HL-60 (cell line): ENCODE measurements at regions not wholly inside any gene's neighbourhood (a gene's known extent, or its start where the extent isn't known, plus 50 kb on each side); places are given as distances from the start of the nearest gene placed in this dataset.

Experiments used
- DNase-seq, 2 experiments: peaks; one replicate each; pipeline ENCODE4 v3.0.0-alpha.2; 2010 to 2020; ENCODE audit warnings: low read depth in 1 of 2, low spot score in 1 of 2
- H3K27ac ChIP-seq: fragments of 250-450 bp; sonication (Bioruptor Pico); replicated peaks from 2 replicates; pipeline ENCODE4 v1.5.1; 2020; ENCODE audit warnings: mild to moderate bottlenecking, moderate library complexity
- H3K27me3 ChIP-seq: fragments of 250-450 bp; sonication (Bioruptor Pico); 2 replicates; pipeline ENCODE4 v1.5.1; 2021; ENCODE audit warnings: mild to moderate bottlenecking, moderate library complexity; ENCODE audit not compliant: insufficient read depth, poor library complexity, severe bottlenecking
- H3K4me3 ChIP-seq: replicated peaks from 2 replicates; pipeline ENCODE4 v1.5.1; 2011; ENCODE audit warnings: mild to moderate bottlenecking, control low read depth, low read length; ENCODE audit not compliant: insufficient read depth
- CTCF ChIP-seq: IDR thresholded peaks from one replicate; pipeline ENCODE4 v1.5.1; 2011; ENCODE audit warnings: low read length, control low read depth, inconsistent platforms; ENCODE audit not compliant: insufficient read depth
- GABPA ChIP-seq: IDR thresholded peaks from 2 replicates; pipeline ENCODE4 v1.6.1; 2012; ENCODE audit warnings: low read depth
- POLR2AphosphoS5 ChIP-seq: IDR thresholded peaks from 2 replicates; pipeline ENCODE4 v1.6.1; 2012; ENCODE audit warnings: low read depth
- SPI1 ChIP-seq: IDR thresholded peaks from 2 replicates; pipeline ENCODE4 v1.6.1; 2012; ENCODE audit warnings: low read depth, mild to moderate bottlenecking, borderline replicate concordance
- TF ChIP-seq, protein P1 (sequence below): IDR thresholded peaks from 2 replicates; pipeline ENCODE4 v1.6.1; 2012; ENCODE audit warnings: low read depth; ENCODE audit not compliant: insufficient replicate concordance

GRCh38 chr11:109303342-109303741 lies 118.6 kb upstream of the C11orf87 start:
- no peak for DNase-seq
- Histone ChIP-seq H3K27me3 (no peaks in the 10 kb centered on the region), H3K4me3 (no peak overlapping the region), H3K27ac (no peak overlapping the region)
- no peak for TF ChIP-seq SPI1
- TF ChIP-seq CTCF = no peak
- TF ChIP-seq GABPA = no peak
- TF ChIP-seq POLR2AphosphoS5 = no peak
- TF ChIP-seq, protein P1, sequence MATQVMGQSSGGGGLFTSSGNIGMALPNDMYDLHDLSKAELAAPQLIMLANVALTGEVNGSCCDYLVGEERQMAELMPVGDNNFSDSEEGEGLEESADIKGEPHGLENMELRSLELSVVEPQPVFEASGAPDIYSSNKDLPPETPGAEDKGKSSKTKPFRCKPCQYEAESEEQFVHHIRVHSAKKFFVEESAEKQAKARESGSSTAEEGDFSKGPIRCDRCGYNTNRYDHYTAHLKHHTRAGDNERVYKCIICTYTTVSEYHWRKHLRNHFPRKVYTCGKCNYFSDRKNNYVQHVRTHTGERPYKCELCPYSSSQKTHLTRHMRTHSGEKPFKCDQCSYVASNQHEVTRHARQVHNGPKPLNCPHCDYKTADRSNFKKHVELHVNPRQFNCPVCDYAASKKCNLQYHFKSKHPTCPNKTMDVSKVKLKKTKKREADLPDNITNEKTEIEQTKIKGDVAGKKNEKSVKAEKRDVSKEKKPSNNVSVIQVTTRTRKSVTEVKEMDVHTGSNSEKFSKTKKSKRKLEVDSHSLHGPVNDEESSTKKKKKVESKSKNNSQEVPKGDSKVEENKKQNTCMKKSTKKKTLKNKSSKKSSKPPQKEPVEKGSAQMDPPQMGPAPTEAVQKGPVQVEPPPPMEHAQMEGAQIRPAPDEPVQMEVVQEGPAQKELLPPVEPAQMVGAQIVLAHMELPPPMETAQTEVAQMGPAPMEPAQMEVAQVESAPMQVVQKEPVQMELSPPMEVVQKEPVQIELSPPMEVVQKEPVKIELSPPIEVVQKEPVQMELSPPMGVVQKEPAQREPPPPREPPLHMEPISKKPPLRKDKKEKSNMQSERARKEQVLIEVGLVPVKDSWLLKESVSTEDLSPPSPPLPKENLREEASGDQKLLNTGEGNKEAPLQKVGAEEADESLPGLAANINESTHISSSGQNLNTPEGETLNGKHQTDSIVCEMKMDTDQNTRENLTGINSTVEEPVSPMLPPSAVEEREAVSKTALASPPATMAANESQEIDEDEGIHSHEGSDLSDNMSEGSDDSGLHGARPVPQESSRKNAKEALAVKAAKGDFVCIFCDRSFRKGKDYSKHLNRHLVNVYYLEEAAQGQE = no peak

GRCh38 chr11:109304159-109304558 lies 117.8 kb upstream of the C11orf87 start:
- Histone ChIP-seq H3K4me3 (no peak overlapping the region), H3K27ac (no peak overlapping the region), H3K27me3 (no peaks in the 10 kb centered on the region)
- no peak for TF ChIP-seq SPI1
- no peak for TF ChIP-seq POLR2AphosphoS5
- TF ChIP-seq CTCF = no peak
- TF ChIP-seq GABPA = no peak
- TF ChIP-seq, protein P1 = no peak
- no peak for DNase-seq

- Histone ChIP-seq H3K27ac (no peak overlapping the region), H3K4me3 (no peak overlapping the region), H3K27me3 (no peaks in the 10 kb centered on the region)
- no peak for DNase-seq
- TF ChIP-seq SPI1 = no peak
- TF ChIP-seq POLR2AphosphoS5 = no peak
- TF ChIP-seq, protein P1 = no peak
- no peak for TF ChIP-seq GABPA
- TF ChIP-seq CTCF = no peak
Measured at GRCh38 chr11:109305009-109305408, 117.0 kb upstream of the C11orf87 start.
